Dendritic cell treated with granulocyte-macrophage colony-stimulating factor and Interleukin-4, amounts not matched to agents 40 ng/mL and 50 ng/mL, for 4 days (primary cell): ENCODE measurements at regions not wholly inside any gene's neighbourhood (a gene's known extent, or its start where the extent isn't known, plus 50 kb on each side); places are given as distances from the start of the nearest gene placed in this dataset.

Experiments
- H3K27ac Mint-ChIP-seq: one replicate; pipeline ENCODE4 v1.8.0; 2022; ENCODE audit warnings: mild to moderate bottlenecking, mixed read lengths
- H3K27me3 Mint-ChIP-seq: one replicate; pipeline ENCODE4 v1.8.0; 2022; ENCODE audit warnings: mild to moderate bottlenecking, mixed read lengths
- H3K36me3 Mint-ChIP-seq: one replicate; pipeline ENCODE4 v1.8.0; 2022; ENCODE audit warnings: low read depth, mixed read lengths
- H3K4me1 Mint-ChIP-seq: one replicate; pipeline ENCODE4 v1.8.0; 2022; ENCODE audit warnings: low read depth, mixed read lengths
- H3K4me3 Mint-ChIP-seq: one replicate; pipeline ENCODE4 v1.8.0; 2022; ENCODE audit warnings: mild to moderate bottlenecking, moderate library complexity, mixed read lengths
- H3K9me3 Mint-ChIP-seq: one replicate; pipeline ENCODE4 v1.8.0; 2022; ENCODE audit warnings: mixed read lengths
- intact Hi-C: fragments of 100-400 bp; cut with micrococcal nuclease; formaldehyde crosslinking; loops from one replicate; pipeline ENCODE4 v1.15.0; 2022

DNA sequence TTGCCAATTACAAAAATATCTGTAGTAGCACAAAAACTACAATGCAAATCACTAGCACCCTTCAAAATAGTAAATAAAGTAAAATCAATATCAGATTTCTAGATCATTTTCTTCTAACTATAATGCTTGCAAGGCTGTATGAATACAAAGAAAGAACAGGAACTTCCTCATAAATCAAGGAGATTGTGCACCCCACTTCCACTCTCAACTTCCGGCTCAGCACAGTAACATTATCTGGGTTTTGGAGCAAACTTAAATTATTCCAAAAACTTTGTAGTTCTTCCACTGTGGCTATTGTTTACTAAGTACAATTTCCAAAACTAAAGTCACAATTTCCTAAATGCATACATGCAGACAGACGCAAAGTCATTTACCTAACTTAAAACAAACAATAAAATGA, 778.3 kb upstream of the SLC10A2 start:
- no peak overlapping the region for H3K27ac Mint-ChIP-seq
- intact Hi-C loops = no loop called here
- H3K4me1 Mint-ChIP-seq = no peaks in the 10 kb centered on the region
- H3K4me3 Mint-ChIP-seq = no peak overlapping the region
- H3K27me3 Mint-ChIP-seq = no peaks in the 10 kb centered on the region
- peaks cover 6% of the 10 kb centered on the region for H3K9me3 Mint-ChIP-seq
- H3K36me3 Mint-ChIP-seq = no peaks in the 10 kb centered on the region

DNA sequence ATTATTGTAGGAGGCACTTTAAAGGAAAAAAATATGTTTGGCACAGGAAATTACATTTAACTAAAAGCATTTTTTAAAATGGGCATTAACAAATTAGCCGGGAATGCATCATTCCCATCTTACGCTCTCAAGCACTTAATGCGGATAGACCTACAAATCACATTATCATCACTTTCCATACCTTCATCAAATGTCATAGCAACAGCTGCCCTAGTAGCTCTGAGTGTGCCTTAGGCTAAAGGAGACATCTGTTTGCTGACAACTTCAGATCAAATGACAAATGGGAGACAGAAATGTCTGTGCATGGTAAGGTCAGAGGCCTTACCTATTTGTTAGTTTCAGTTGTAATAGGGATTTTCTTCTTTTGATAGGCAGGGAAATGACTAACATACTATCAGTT, 773.2 kb upstream of the SLC10A2 start:
- Mint-ChIP-seq H3K27ac (no peak overlapping the region), H3K4me1 (no peaks in the 10 kb centered on the region), H3K4me3 (no peak overlapping the region), H3K27me3 (no peaks in the 10 kb centered on the region), H3K9me3 (peaks cover 2% of the 10 kb centered on the region), H3K36me3 (no peaks in the 10 kb centered on the region)
- intact Hi-C loops = no loop called here

DNA sequence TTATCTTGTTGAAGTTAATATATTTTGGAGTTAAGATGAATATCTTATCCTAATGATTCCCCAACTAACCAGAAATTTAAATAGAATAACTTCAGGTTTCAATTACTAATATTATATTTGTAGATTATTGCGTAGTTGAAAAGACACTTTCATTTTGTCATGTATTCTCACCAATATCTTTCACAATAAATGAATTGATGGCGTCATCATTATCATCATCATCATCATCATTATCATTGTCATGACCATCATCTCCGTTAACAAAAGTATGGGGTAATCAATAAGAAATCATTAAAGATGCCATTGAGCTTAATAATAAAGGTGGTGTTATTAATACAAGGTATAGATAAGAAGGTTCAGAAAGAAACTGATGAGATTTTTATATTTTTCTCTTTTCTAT, 768.8 kb upstream of the SLC10A2 start:
- no peaks in the 10 kb centered on the region for H3K4me1 Mint-ChIP-seq
- intact Hi-C loops = no loop called here
- no peak overlapping the region for H3K4me3 Mint-ChIP-seq
- H3K36me3 Mint-ChIP-seq = no peaks in the 10 kb centered on the region
- H3K27me3 Mint-ChIP-seq = no peaks in the 10 kb centered on the region
- no peak overlapping the region for H3K27ac Mint-ChIP-seq
- peaks cover 46% of the 10 kb centered on the region for H3K9me3 Mint-ChIP-seq

DNA sequence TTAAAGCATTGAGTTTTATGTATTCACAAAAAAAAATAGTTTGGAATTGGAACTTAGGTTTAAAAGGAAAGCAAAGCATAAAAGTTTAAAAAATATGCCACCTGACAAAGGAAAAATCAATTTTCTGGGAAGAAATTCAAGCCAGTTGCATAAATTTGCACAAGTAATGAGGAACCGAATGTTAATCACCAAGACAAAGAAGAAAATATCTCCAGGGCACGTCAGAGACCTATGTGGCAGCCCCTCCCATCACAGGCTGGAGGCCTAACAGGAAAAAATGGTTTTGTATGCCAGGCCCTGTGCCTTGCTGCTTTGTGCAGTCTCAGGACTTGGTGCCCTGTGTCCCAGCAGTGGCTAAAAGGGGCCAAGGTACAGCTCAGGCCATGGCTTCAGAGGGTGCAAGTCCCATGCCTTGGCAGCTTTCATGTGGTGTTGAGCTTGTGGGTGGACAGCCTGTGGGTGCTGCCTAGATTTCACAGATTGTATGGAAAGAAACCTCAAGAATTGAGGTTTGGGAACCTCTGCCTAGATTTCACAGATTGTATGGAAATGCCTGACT, 767.2 kb upstream of the SLC10A2 start:
- Mint-ChIP-seq H3K36me3 (no peaks in the 10 kb centered on the region), H3K4me3 (no peak overlapping the region), H3K27me3 (no peaks in the 10 kb centered on the region), H3K27ac (no peak overlapping the region), H3K9me3 (peaks cover 58% of the 10 kb centered on the region), H3K4me1 (no peaks in the 10 kb centered on the region)
- intact Hi-C loops = no loop called here

DNA sequence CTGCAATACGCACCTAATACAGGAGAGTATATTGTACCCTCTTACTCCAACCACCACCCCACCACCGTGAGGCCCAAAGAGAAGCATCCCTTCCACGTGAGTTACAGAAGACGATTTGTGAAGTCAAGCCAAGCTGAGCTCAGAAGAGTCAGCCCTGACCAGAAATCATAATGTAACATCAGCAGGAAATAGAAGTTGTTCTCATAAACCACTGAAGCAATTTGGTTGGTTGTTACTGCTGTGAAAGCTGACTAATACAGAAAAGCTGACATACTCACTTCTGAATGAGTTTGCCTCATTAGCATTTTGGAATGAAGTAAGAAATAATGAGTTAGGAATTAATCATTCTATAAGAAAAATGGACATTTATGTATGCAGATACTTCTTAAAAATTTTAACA, 749.4 kb upstream of the SLC10A2 start:
- Mint-ChIP-seq H3K9me3 (peaks cover 40% of the 10 kb centered on the region), H3K27me3 (no peaks in the 10 kb centered on the region), H3K36me3 (no peaks in the 10 kb centered on the region), H3K4me1 (no peaks in the 10 kb centered on the region), H3K4me3 (no peak overlapping the region), H3K27ac (no peak overlapping the region)
- intact Hi-C loops = no loop called here

DNA sequence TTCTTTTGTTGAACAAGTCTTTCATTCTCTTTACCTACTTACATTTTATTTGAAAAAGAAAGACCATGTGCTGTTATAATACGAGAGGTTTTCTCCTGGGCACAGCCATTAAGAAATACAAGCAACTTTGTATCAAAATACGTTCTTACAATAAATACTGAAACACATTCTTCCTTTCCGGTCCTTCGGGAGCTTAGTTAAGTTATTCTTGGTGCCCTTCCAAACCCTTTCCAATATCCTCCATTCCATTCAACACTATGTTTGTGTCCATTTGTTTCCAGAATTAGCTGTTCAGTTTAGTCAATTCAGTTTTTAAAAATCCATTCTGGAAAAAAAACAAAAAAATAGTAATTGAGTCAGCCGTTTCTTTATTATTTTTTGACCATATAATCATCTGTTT, 746.8 kb upstream of the SLC10A2 start:
- intact Hi-C loops = no loop called here
- Mint-ChIP-seq H3K27me3 (no peaks in the 10 kb centered on the region), H3K4me3 (no peak overlapping the region), H3K36me3 (no peaks in the 10 kb centered on the region), H3K4me1 (no peaks in the 10 kb centered on the region), H3K9me3 (peaks cover 19% of the 10 kb centered on the region), H3K27ac (no peak overlapping the region)

DNA sequence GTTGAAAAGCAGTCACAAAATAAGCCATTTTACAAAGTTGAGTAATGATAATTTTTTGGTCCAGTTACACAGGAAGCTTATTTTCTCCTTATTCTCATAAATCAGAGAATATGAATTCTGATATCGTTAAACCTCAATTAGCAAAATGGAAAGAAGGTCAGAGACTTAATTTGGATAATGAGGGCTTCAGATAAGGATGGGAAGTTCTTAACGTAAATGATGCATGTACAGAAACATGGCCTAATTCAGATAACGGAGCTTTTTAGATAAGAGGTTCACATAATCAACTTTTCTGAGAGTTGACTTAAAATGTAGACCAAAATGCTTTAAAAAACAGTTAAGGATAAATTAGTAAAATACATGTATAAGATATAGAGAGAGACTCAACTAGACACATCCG, 746.3 kb upstream of the SLC10A2 start:
- no peak overlapping the region for H3K4me3 Mint-ChIP-seq
- no peaks in the 10 kb centered on the region for H3K4me1 Mint-ChIP-seq
- H3K27ac Mint-ChIP-seq = no peak overlapping the region
- intact Hi-C loops = no loop called here
- H3K36me3 Mint-ChIP-seq = no peaks in the 10 kb centered on the region
- H3K9me3 Mint-ChIP-seq = peaks cover 19% of the 10 kb centered on the region
- no peaks in the 10 kb centered on the region for H3K27me3 Mint-ChIP-seq

DNA sequence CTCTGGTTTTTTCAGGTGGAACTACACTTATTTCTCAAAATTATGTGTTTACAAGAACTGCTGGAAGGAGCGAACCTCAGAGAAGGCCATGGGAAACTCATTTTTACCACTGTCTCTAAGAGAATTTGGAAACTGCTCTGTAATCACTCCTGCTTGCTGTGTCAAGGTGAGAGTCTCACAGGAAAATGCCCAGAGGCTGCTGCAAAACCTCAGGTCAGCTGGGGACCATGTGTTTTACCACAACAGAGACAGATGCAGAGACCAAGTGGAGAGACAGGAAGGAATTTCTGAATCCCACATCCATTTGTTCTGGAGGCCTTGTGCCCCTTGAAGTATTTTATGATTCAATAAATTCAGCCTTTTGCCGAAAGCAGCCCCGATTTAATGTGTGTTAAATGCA, 743.8 kb upstream of the SLC10A2 start:
- Mint-ChIP-seq H3K36me3 (no peaks in the 10 kb centered on the region), H3K4me3 (no peak overlapping the region), H3K4me1 (no peaks in the 10 kb centered on the region), H3K9me3 (peaks cover 24% of the 10 kb centered on the region), H3K27me3 (no peaks in the 10 kb centered on the region), H3K27ac (no peak overlapping the region)
- intact Hi-C loops = no loop called here

DNA sequence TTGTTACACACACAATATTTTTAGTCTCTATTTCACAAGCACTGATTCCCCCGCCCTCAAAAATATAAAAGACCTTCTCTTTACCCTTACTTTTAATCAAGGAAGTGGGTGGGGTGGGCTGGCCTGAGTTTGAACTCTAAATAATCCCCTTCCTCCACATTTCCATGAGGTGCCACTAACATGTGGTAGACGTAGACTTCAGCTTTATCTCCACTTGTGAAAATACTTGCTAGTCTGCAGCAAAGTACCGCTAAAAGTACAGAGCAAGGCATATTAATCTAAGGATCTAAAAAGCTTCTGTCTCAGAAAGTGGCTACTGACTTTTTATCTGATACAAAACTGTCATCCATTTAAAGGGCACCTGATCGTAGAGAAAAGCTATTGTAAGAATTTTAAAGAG, 739.6 kb upstream of the SLC10A2 start:
- peaks cover 10% of the 10 kb centered on the region for H3K9me3 Mint-ChIP-seq
- H3K36me3 Mint-ChIP-seq = no peaks in the 10 kb centered on the region
- intact Hi-C loops = no loop called here
- H3K27me3 Mint-ChIP-seq = no peaks in the 10 kb centered on the region
- no peak overlapping the region for H3K4me3 Mint-ChIP-seq
- no peaks in the 10 kb centered on the region for H3K4me1 Mint-ChIP-seq
- no peak overlapping the region for H3K27ac Mint-ChIP-seq

DNA sequence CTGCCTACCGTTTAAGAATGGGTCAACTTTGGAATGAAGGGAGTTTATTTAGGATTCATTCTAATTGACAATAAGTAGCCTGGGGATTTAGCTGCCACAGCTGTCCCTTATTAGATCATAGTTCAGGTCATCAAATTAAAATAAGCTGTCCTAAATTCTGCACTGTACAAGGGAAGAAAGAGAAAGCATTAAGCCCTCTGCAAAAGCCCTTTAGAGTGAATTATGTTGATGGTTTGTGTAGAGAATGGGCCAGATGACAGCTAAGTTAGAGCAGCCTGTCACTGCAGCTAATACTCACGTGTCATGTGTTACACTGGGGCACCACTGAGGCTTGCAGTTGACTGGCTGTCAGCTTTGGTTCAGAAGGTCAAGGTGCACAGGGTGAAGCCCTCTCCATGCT, 737.1 kb upstream of the SLC10A2 start:
- Mint-ChIP-seq H3K4me3 (no peak overlapping the region), H3K36me3 (no peaks in the 10 kb centered on the region), H3K4me1 (no peaks in the 10 kb centered on the region), H3K27me3 (no peaks in the 10 kb centered on the region), H3K9me3 (peaks cover 10% of the 10 kb centered on the region), H3K27ac (no peak overlapping the region)
- intact Hi-C loops = no loop called here

DNA sequence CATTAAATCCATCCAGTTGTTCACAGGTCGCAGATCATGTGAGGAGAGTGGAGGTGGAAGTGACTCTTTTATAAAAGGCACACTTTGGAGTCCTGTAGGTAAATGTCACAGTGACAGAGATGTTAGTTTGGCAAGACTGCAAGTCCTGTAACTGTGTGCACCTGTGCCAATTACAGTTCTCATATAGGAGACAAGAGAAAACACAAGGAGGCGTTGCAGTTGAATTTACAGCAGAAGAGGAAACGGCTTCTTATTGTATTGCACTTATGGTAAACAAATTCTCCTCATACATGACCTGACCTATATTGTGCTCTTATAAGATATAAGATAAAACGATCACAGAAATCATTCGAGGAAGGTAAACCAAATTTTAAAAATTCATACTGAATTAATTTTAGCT, 732.8 kb upstream of the SLC10A2 start:
- intact Hi-C loops = no loop called here
- Mint-ChIP-seq H3K27ac (no peak overlapping the region), H3K27me3 (no peaks in the 10 kb centered on the region), H3K9me3 (no peaks in the 10 kb centered on the region), H3K4me3 (no peak overlapping the region), H3K36me3 (no peaks in the 10 kb centered on the region), H3K4me1 (no peaks in the 10 kb centered on the region)

DNA sequence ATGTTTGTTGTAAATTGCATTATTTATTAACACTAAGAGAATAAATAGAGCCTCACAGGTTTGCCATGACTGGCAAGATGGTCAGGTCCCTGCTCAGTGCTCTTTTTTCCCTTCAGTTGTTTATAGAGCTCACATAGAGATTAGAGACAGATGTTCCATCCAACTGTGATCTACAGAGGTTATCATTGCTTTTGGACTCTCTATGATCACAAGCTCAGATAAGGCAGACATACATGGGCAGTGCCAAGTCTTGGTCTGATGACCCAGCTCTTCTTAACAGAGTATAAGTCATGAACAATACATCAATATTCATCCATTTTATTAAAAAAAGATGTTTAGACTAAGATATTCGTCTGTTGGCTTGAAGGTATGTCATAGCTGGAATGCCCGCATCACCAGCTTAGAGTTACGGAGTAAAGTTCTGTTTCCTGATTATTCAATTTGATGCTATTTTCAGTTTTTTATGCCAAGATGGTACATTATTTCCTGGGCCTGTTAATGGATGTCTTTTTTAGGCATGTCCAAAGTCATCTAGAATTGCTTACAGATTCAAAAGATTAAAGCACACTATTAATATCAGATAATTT, 729.8 kb upstream of the SLC10A2 start:
- intact Hi-C loops = no loop called here
- Mint-ChIP-seq H3K4me1 (no peaks in the 10 kb centered on the region), H3K4me3 (no peak overlapping the region), H3K9me3 (no peaks in the 10 kb centered on the region), H3K27me3 (no peaks in the 10 kb centered on the region), H3K27ac (no peak overlapping the region), H3K36me3 (no peaks in the 10 kb centered on the region)

DNA sequence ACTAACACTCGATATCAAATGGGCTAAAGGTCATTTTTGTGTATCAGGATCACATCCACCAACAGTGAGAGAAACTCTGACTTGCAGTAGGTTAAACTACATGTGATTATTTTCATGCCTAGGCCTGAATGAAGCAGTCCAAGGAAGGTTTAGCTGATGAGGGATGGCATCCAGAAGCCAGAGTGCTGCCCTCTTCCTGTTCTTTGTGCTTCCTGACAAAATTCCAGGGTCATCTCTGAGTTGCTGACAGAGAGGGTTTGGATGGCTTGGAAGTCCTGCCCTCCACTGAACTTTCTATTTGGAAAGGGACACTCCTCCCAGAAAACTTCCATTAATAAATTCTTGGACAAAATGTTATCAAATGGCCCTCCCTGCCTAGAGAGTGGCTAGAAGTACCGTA, 728.3 kb upstream of the SLC10A2 start:
- H3K27ac Mint-ChIP-seq = no peak overlapping the region
- H3K27me3 Mint-ChIP-seq = no peaks in the 10 kb centered on the region
- H3K9me3 Mint-ChIP-seq = no peaks in the 10 kb centered on the region
- H3K36me3 Mint-ChIP-seq = no peaks in the 10 kb centered on the region
- intact Hi-C loops = no loop called here
- no peaks in the 10 kb centered on the region for H3K4me1 Mint-ChIP-seq
- no peak overlapping the region for H3K4me3 Mint-ChIP-seq

DNA sequence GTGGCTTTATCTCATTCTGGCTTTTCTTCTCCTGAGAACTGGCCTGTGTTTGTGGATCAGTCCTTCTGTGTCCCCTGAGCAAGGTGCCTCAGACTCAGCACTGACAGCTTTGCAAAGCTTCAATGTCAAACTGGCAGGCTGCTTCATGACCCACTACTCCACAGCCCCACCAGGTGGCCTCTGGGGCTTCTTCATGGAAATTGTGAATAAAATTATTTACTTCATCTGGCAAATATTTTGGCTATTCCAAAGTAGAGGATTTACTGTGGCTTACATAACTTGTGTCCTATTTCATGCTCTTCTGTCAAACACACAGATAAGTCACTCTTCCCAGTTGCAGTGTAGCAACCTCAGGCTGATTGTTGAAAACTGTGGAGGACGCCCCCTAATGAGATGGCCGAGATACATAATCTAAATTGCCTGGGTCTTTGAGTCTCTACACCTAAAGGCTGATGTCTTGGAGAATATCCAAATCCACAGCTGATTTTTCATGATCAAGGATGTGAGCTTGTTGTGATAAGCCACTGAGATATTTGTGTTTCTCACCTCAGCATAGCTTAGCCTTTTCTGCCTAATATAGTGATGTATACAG, 721.9 kb upstream of the SLC10A2 start:
- intact Hi-C loops = no loop called here
- peaks cover 16% of the 10 kb centered on the region for H3K9me3 Mint-ChIP-seq

DNA sequence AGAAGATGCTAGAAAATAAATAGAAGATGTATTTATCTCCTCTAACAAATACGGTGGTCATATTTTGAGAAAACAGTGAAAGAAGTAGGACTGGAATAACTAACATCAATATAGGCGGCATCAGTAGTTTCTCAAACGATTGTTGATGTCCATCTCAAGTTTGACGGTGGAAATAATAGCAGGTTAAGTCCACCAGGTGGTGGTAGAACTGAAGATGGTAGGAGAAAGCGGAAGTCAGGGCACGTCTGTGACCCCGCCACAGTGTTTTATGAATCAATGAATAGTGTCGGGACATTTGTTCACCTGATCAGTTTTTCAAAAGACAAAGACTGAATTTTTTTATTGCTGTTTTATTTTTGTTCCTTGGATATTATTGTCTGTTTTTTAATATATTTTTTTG, 706.4 kb upstream of the SLC10A2 start:
- H3K36me3 Mint-ChIP-seq = no peaks in the 10 kb centered on the region
- H3K4me3 Mint-ChIP-seq = no peak overlapping the region
- intact Hi-C loops = no loop called here
- H3K9me3 Mint-ChIP-seq = peaks cover 36% of the 10 kb centered on the region
- no peak overlapping the region for H3K27ac Mint-ChIP-seq
- H3K4me1 Mint-ChIP-seq = no peaks in the 10 kb centered on the region
- no peaks in the 10 kb centered on the region for H3K27me3 Mint-ChIP-seq

More for the DNA sequence above, 721.9 kb upstream of the SLC10A2 start:
- no peaks in the 10 kb centered on the region for H3K27me3 Mint-ChIP-seq
- H3K36me3 Mint-ChIP-seq = no peaks in the 10 kb centered on the region
- no peaks in the 10 kb centered on the region for H3K4me1 Mint-ChIP-seq
- no peak overlapping the region for H3K27ac Mint-ChIP-seq
- H3K4me3 Mint-ChIP-seq = no peak overlapping the region
